ENCODE measurements at regions not wholly inside any gene's neighbourhood (a gene's known extent, or its start where the extent isn't known, plus 50 kb on each side); places are given as distances from the start of the nearest gene placed in this dataset.
"Not testable (repeated sequence)": the region's sequence is repeated elsewhere in the genome, so short reads cannot be mapped to it uniquely, and the experiment has no call there.

GRCh38 chr11:29628609-29629008, 388.2 kb downstream of the KCNA4 start:
- DNase-seq (ENCODE audit: low read depth in 2 of 2) = no peak

- DNase-seq (ENCODE audit: low read depth in 2 of 2) = no peak
Measured at GRCh38 chr11:29627541-29627940, 389.3 kb downstream of the KCNA4 start.

GRCh38 chr11:29623144-29623722, 393.6 kb downstream of the KCNA4 start:
- no peak for DNase-seq (ENCODE audit: low read depth in 2 of 2)

GRCh38 chr11:29616611-29617010, 400.2 kb downstream of the KCNA4 start:
- DNase-seq (ENCODE audit: low read depth in 2 of 2) = no peak

- DNase-seq (ENCODE audit: low read depth in 2 of 2) = no peak
Measured at GRCh38 chr11:29612423-29612822, 404.4 kb downstream of the KCNA4 start.

- DNase-seq (ENCODE audit: low read depth in 2 of 2) = no peak
Measured at GRCh38 chr11:29606330-29607031, 410.3 kb downstream of the KCNA4 start.

- not testable (repeated sequence) for DNase-seq (ENCODE audit: low read depth in 2 of 2)
Measured at GRCh38 chr11:29600151-29600575, 416.7 kb downstream of the KCNA4 start.

- DNase-seq (ENCODE audit: low read depth in 2 of 2) = no peak
Measured at GRCh38 chr11:29584342-29584741, 432.5 kb downstream of the KCNA4 start.

- DNase-seq (ENCODE audit: low read depth in 2 of 2) = no peak
Measured at GRCh38 chr11:29578806-29579205, 438.0 kb downstream of the KCNA4 start.

GRCh38 chr11:29564486-29564885, 452.3 kb downstream of the KCNA4 start:
- no peak for DNase-seq (ENCODE audit: low read depth in 2 of 2)

GRCh38 chr11:29562183-29562582, 454.6 kb downstream of the KCNA4 start:
- DNase-seq (ENCODE audit: low read depth in 2 of 2) = no peak

GRCh38 chr11:29553990-29554389, 462.8 kb downstream of the KCNA4 start:
- DNase-seq (ENCODE audit: low read depth in 2 of 2) = no peak

GRCh38 chr11:29538339-29539036, 478.3 kb downstream of the KCNA4 start:
- DNase-seq (ENCODE audit: low read depth in 2 of 2) = no peak

GRCh38 chr11:29534836-29535235, 482.0 kb downstream of the KCNA4 start:
- no peak for DNase-seq (ENCODE audit: low read depth in 2 of 2)

- no peak for DNase-seq (ENCODE audit: low read depth in 2 of 2)
Measured at GRCh38 chr11:29530961-29531360, 485.9 kb downstream of the KCNA4 start.

- DNase-seq (ENCODE audit: low read depth in 2 of 2) = no peak
Measured at GRCh38 chr11:29527391-29527936, 489.4 kb downstream of the KCNA4 start.

GRCh38 chr11:29518389-29519174, 498.2 kb downstream of the KCNA4 start:
- DNase-seq (ENCODE audit: low read depth in 2 of 2) = no peak

- DNase-seq (ENCODE audit: low read depth in 2 of 2) = no peak
Measured at GRCh38 chr11:29511394-29511793, 505.4 kb downstream of the KCNA4 start.

- DNase-seq (ENCODE audit: low read depth in 2 of 2) = no peak
Measured at GRCh38 chr11:29507376-29507775, 509.5 kb downstream of the KCNA4 start.

- no peak for DNase-seq (ENCODE audit: low read depth in 2 of 2)
Measured at GRCh38 chr11:29495676-29496075, 521.2 kb downstream of the KCNA4 start.

GRCh38 chr11:29490938-29491337, 525.9 kb downstream of the KCNA4 start:
- DNase-seq (ENCODE audit: low read depth in 2 of 2) = no peak

- no peak for DNase-seq (ENCODE audit: low read depth in 2 of 2)
Measured at GRCh38 chr11:29486301-29486700, 530.5 kb downstream of the KCNA4 start.

Measured in activated CD4-positive, alpha-beta T cell treated with anti-CD3 and anti-CD28 coated beads for 24 hours (primary cell).